NCI-H2107 treated with DMSO at 0.1 percent for 48 hours (cell line): ENCODE measurements at regions not wholly inside any gene's neighbourhood (a gene's known extent, or its start where the extent isn't known, plus 50 kb on each side); places are given as distances from the start of the nearest gene placed in this dataset.

ENCODE experiments used
- DNase-seq: peaks from one replicate; lab custom pipeline; 2025; ENCODE audit not compliant: unreplicated experiment; lab: John Stamatoyannopoulos, UW

DNA sequence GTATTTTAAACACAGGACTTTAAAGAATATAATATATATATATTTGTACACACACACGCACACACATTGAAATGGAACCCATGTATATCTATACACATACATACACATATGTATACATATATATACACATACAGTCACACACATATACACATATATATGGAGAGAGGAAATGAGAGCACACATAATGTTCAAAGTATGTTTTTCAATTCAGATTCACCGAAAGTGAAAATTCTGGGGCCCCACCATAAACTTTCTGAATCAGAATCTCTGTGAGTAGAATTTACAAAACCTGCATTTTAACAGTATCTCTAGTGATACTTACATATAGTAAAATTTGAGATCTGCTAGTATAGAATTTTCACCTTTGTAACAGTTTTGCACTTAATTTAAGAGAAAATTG is 60.4 kb upstream of the OBI1 start:
- DNase-seq, result no peak

- DNase-seq, result no peak
Measured at GRCh38 chr13:78714717-78715116, 55.8 kb upstream of the OBI1 start.

DNA sequence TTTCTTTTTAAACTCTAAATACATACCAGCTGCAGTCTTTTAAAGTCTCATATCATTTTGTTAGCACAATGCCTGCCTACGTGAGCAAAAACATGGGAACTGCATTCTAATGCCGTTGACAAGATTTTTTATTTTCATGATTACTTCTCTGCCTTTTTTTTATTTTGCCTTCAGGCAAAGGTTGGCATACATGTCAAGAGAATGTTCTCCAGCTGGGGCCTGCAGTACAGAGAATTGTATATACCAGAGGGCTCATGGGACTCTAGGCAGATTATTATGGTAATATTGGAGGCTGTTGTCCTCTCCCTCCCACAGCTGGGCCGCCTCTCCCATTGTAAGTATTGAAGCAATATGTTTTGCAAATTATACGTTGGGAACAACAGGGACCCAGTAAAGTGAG is 53.9 kb upstream of the OBI1 start:
- DNase-seq, result no peak

- no peak for DNase-seq
Measured at GRCh38 chr13:78709028-78709427, 50.1 kb upstream of the OBI1 start.
